Stimulated activated effector memory CD8-positive, alpha-beta T cell treated with anti-CD3 and anti-CD28 coated beads, Interleukin-12 subunit alpha, Interleukin-12 subunit beta, amount 100 ng/mL, for 72 hours (primary cell): ENCODE measurements at regions not wholly inside any gene's neighbourhood (a gene's known extent, or its start where the extent isn't known, plus 50 kb on each side); places are given as distances from the start of the nearest gene placed in this dataset.
A peak's percentile ranks its signal among the peaks of the same experiment; 100 is the strongest.
"Not testable (repeated sequence)": the region's sequence is repeated elsewhere in the genome, so short reads cannot be mapped to it uniquely, and the experiment has no call there.

Experiments
- ATAC-seq: fragments of 150-1000 bp; cut with Tn5 transposase; 2 replicates; pipeline ENCODE4 v1.10.0; 2021
- DNase-seq, 2 donors: peaks; one replicate each; pipeline ENCODE4 v3.0.0; 2021 to 2022; ENCODE audit warnings: low spot score in 2 of 2
- H3K27ac Mint-ChIP-seq: one replicate; pipeline ENCODE4 v1.8.0; 2022; ENCODE audit warnings: mild to moderate bottlenecking, mixed read lengths
- H3K36me3 Mint-ChIP-seq: one replicate; pipeline ENCODE4 v1.8.0; 2022; ENCODE audit warnings: mild to moderate bottlenecking, mixed read lengths
- H3K4me1 Mint-ChIP-seq: one replicate; pipeline ENCODE4 v1.8.0; 2022; ENCODE audit warnings: mixed read lengths
- H3K4me3 Mint-ChIP-seq: one replicate; pipeline ENCODE4 v1.8.0; 2022; ENCODE audit warnings: mild to moderate bottlenecking, mixed read lengths
- H3K9me3 Mint-ChIP-seq: one replicate; pipeline ENCODE4 v1.8.0; 2022; ENCODE audit warnings: mixed read lengths

DNA sequence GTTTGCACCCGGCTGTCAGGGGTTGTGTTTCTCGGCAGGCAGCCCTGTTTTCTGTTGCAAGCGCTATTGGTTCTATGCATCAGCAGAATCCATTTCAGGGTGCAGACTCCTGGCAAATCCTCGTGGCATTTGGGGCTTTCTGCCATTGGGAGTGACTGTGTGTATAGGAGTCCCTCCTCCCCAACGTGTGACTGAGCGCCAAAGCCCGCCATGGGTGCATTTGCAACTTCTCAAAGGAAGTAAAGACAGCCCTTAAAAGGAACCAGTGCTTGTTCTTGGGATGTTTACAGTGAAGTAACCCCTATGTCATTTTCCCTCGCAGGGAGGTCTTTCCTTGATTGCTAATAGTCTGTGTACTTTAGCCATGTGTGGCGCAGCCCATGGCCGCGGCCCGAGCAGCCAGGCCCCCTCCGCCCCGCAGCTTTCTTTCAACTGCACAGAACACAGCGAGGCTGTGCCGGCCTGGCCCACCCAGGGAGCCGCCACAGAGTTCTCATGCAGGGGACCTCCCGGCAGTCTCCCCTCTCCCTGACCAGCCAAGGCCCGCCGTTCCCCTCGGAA, 175.6 kb downstream of the HSD17B3 start:
- Mint-ChIP-seq H3K36me3 (no peaks in the 10 kb centered on the region), H3K4me1 (peaks cover 9% of the 10 kb centered on the region), H3K27ac (no peak overlapping the region), H3K9me3 (no peaks in the 10 kb centered on the region), H3K4me3 (no peak overlapping the region)
- DNase-seq, result no peak
- no peak for ATAC-seq

DNA sequence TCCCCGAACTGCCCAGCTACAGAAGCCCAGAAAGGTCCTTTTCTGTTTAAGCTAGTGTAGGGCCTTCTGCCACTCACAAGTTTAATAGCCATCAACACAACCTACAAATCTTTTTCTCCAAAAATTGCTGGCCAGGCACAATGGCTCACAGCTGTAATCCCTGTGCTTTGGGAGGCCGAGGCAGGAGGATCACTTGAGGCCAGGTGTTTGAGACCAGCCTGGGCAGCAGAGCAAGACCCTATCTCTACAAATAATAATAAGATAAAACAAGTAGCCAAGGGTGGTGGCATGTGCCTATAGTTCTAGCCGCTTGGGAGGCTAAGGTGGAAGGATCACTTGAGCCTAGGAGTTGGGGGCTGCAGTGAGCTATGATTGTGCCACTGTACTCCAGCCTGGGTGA, 176.4 kb downstream of the HSD17B3 start:
- no peaks in the 10 kb centered on the region for H3K36me3 Mint-ChIP-seq
- DNase-seq (no peak), ATAC-seq (no peak)
- H3K9me3 Mint-ChIP-seq, result no peaks in the 10 kb centered on the region
- no peak overlapping the region for H3K27ac Mint-ChIP-seq
- peaks cover 16% of the 10 kb centered on the region for H3K4me1 Mint-ChIP-seq
- H3K4me3 Mint-ChIP-seq, result no peak overlapping the region

DNA sequence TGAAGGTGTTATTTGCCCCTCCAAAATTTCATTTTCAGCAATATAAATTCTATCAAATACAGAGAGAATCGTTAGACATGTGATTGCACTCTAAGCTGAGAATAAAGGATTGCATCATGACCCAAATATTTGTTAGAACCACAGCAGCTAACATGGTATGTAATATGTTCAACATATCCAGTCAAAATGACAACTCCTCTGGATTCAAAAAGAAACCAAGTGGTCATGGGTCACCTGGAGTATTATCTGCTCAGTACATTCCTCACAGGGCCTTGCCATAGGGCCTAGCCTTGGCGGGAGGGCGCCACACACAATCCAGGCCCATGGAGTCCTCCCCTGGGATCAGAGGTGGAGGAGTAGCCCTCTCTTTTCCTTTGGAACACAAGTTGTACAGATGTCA, 179.2 kb downstream of the HSD17B3 start:
- no peaks in the 10 kb centered on the region for H3K9me3 Mint-ChIP-seq
- H3K27ac Mint-ChIP-seq, result no peak overlapping the region
- no peak overlapping the region for H3K4me3 Mint-ChIP-seq
- DNase-seq (no peak), ATAC-seq (no peak)
- peaks cover 31% of the 10 kb centered on the region for H3K4me1 Mint-ChIP-seq
- H3K36me3 Mint-ChIP-seq, result no peaks in the 10 kb centered on the region

DNA sequence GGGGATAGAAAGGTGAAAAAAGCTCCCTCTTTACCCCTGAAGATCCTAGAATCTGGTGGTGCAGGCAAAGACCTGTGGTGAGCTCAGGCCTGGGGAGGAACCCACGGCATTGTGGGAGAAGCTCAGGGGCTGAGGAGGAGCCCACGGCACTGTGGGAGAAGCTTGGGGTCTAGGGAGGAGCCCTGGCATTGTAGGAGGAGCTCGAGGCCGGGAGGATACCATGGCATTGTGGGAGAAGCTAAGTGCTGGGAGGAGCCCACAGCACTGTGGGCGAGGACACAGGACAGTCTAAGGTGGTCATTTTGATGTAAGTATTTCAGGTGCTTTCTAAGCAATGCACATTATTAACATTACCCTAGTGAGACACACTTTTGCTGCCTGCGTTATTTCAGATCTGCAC, 179.7 kb downstream of the HSD17B3 start:
- no peak overlapping the region for H3K4me3 Mint-ChIP-seq
- no peaks in the 10 kb centered on the region for H3K9me3 Mint-ChIP-seq
- no peak for ATAC-seq
- no peak for DNase-seq
- H3K27ac Mint-ChIP-seq, result no peak overlapping the region
- peaks cover 36% of the 10 kb centered on the region for H3K4me1 Mint-ChIP-seq
- no peaks in the 10 kb centered on the region for H3K36me3 Mint-ChIP-seq

DNA sequence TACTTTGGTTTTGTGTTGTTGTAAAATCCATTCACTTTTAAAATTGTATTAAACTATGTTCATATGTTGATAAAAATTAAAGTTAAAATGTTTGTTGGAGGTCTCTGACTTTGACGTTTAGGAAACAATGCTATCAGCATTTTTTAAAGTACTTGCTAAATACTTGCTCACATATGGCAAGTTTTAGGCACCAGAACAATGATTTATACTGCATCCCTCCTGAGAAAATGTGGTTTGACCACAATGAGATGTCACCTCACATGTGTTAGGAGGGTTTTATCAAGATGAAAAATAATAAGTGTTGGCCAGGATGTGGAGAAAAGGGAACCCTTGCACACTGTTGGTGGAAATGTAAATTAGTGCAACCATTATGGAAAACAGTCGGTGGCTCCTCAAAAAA, 180.8 kb downstream of the HSD17B3 start:
- Mint-ChIP-seq H3K36me3 (no peaks in the 10 kb centered on the region), H3K27ac (no peak overlapping the region), H3K9me3 (no peaks in the 10 kb centered on the region), H3K4me3 (no peak overlapping the region), H3K4me1 (peaks cover 39% of the 10 kb centered on the region)
- DNase-seq, result no peak
- peak; percentile 56 for ATAC-seq

DNA sequence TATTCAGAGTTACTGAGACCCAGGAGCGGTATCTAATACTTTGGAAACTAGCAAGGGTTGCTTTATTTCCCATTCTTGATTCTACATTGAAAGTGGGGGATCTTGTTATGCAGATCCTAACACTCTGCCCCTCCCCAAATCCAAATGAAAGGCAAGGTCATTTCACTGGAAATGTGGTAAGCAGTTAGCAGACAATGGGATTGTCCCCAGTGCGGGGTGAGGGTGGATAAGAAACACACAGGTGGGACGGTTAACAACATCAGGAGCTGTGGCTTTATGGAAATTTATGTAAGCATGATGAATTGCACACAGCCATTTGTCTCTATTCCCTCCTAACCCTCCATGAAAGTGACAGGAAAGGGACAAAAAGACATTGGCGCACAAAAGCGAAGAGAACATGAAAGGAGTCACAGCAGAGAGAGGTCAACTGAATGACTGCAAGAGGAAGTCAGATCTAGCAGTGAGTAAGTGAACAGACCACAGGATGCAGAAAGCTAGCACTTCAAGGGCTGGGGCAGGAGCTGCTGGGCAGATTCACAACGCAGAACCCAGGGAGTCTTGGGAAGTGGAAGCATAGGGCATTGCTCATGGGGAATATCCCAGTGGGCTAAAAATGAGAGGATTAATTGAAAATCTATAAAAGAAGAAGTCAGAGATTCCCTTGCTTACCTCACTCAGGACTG, 184.4 kb downstream of the HSD17B3 start:
- Mint-ChIP-seq H3K4me3 (no peak overlapping the region), H3K4me1 (peaks cover 39% of the 10 kb centered on the region), H3K36me3 (no peaks in the 10 kb centered on the region), H3K9me3 (no peaks in the 10 kb centered on the region), H3K27ac (no peak overlapping the region)
- DNase-seq (no peak), ATAC-seq (peak; percentile 95)

DNA sequence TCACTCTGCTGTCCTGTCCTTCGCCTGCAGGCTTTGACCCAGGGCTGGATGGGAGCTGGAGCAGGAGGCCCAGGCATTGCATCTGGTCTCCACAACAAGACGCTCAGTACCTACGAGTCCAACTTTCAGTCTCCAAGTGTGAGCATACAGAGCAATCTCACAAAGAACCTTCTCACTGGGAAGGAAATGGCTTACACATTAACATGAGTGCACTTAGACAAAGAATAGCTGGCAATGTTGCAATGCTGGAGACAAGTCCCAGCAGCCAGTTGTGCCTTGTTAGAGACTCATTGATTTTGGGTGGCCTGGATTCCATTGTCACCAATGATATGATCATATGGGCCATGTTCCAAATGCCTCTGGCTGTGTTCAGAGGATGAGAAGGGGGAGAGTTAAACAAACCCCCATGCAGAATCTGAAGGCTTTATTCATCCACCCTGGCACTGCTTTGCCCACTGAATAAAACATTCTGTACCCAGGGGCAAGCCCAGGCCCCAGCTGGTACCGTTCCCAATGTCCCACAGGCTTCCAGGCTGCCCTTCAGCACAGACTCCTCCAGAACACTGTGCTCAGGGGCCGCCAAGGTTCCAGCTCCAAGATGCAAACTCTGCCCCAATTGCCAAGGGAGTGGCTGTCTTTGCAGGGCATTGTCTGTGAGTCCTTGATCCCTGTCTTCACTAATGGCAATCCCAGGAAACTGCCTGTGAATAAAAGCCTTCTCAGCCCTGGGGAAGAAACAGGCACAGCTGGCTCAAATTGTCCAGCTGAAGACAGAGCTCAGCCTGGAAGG, 185.5 kb downstream of the HSD17B3 start:
- Mint-ChIP-seq H3K36me3 (no peaks in the 10 kb centered on the region), H3K4me3 (no peak overlapping the region), H3K4me1 (peaks cover 31% of the 10 kb centered on the region), H3K9me3 (no peaks in the 10 kb centered on the region), H3K27ac (no peak overlapping the region)
- DNase-seq, result no peak
- no peak for ATAC-seq

DNA sequence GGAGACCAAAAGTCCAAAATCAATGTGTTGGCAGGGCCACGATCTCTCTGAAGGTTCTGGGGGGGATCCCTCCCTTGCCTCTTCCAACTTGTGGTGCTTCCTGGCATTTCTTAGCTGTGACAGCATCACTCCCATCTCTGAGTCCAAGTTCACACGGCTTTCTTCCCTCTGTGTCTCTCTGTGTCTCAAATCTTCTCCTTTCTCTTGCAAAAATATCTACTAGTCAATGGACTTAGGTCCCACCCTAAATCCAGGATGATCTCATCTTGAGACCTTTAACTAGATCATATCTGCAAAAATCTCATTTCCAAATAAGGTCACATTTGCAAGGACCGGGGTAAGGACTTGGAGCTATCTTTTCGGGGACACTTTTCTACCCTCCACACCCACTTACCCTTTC, 186.1 kb downstream of the HSD17B3 start:
- no peak overlapping the region for H3K4me3 Mint-ChIP-seq
- ATAC-seq, result no peak

DNA sequence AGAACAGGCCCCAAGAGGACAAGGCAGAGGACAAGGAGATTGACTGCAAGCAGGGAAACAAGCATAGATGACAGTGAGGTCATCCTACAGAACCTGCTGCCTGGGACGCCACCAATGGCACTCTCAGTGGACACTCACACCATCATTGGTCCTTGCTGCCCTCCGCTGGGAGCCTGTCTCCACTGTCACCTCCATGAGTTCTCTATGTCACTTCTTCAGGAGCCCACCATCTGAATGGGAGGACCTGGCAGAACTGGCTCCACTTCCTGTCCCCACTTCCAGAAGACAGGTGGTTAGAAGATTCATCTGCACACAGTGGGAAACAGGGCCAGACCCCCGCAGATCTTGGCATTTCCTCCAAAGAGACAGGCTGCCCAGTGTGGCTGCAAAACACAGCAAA, 188.9 kb downstream of the HSD17B3 start:
- H3K4me3 Mint-ChIP-seq, result no peak overlapping the region
- no peak overlapping the region for H3K27ac Mint-ChIP-seq
- peaks cover 17% of the 10 kb centered on the region for H3K4me1 Mint-ChIP-seq
- ATAC-seq (no peak), DNase-seq (no peak)
- H3K9me3 Mint-ChIP-seq, result no peaks in the 10 kb centered on the region
- H3K36me3 Mint-ChIP-seq, result no peaks in the 10 kb centered on the region

More for the DNA sequence above, 186.1 kb downstream of the HSD17B3 start:
- no peak for DNase-seq
- Mint-ChIP-seq H3K36me3 (no peaks in the 10 kb centered on the region), H3K27ac (no peak overlapping the region), H3K4me1 (peaks cover 25% of the 10 kb centered on the region), H3K9me3 (no peaks in the 10 kb centered on the region)

DNA sequence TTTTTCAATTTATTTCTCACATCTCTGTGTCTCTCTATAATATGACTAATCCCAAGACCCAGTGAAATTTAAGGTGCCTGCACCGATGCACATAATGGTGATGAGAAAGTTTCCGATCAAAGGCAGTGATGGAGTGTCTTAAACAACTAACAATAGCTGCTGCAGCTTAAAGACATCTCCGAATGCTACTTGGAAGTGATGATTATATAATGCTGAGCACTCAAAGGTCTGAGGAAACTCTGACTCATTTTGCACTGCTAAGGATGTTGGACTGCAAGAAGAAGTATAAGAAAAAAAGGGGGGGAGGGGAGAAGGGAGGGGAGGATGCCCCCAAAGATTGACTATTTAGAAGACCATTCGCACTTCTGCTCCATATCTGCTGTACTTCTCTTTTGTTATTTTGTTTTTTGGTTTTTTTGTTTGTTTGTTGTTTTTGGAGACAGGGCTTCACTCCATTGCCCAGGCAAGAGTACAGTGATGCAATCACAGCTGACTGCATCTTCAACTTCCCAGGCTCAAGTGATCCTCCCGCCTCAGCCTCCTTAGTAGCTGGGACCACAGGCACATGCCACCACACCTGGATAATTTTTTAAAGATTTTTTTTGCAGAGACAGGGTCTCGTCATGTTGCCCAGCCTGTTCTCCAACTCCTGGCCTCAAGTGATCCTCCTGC, 192.2 kb downstream of the HSD17B3 start:
- DNase-seq (no peak), ATAC-seq (peak; percentile 42)
- peaks cover 9% of the 10 kb centered on the region for H3K9me3 Mint-ChIP-seq
- H3K4me1 Mint-ChIP-seq, result peaks cover 6% of the 10 kb centered on the region
- H3K27ac Mint-ChIP-seq, result no peak overlapping the region
- H3K36me3 Mint-ChIP-seq, result no peaks in the 10 kb centered on the region
- no peak overlapping the region for H3K4me3 Mint-ChIP-seq

DNA sequence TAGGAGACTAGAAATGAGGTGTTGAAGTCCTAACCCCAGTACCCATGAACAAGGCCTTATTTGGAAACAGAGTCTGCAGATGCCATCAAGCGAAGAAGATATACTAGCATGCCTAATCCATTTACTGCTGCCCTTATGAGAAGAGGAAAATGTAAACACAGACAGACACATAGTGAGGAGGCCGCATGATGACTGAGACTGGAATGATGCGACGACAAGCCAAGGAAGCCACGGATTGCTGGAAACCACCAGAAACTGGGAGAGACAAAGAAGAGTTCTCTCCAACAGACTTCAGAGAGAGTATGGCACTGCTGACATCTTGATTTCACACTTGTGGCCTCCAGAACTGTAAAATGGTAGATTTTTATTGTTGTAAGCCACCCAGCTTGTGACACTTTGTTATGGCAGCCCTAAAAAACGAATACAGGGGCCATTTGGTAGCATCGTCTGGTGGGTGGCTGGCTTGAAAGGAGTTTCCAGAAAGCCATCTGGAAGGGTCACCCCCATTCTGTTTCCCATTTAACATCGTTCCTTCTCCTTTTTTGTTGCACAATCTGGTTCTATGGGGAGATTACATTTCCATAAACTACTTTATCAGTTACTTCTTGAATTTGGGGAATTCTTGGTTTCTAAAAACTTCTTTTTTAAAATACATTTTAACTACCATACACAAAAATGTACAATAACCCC, 193.1 kb downstream of the HSD17B3 start:
- DNase-seq (no peak), ATAC-seq (no peak)
- H3K4me1 Mint-ChIP-seq, result peaks cover 6% of the 10 kb centered on the region
- no peaks in the 10 kb centered on the region for H3K36me3 Mint-ChIP-seq
- peaks cover 17% of the 10 kb centered on the region for H3K9me3 Mint-ChIP-seq
- no peak overlapping the region for H3K27ac Mint-ChIP-seq
- H3K4me3 Mint-ChIP-seq, result no peak overlapping the region

DNA sequence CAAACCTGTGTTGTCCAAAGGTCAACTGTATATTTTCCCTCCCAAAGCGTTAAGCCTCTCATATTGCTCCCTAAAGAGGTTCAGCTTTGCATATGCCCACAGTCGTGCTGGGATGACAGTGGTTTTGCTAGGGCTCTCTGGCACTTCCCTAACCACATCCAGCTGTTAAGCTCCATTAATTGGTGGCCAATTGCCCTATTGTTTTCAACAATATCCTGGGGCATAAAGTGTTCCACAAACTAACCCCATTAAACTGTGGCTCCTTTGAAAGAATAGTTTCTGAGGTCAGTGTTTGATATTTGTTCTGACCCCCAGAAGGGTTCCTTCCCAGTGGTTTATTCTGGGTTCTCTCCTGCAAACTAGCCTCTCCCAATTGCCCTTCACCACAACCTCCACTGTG, 194.5 kb downstream of the HSD17B3 start:
- Mint-ChIP-seq H3K36me3 (no peaks in the 10 kb centered on the region), H3K4me1 (peaks cover 6% of the 10 kb centered on the region), H3K9me3 (peaks cover 17% of the 10 kb centered on the region), H3K4me3 (no peak overlapping the region), H3K27ac (no peak overlapping the region)
- no peak for ATAC-seq
- no peak for DNase-seq

DNA sequence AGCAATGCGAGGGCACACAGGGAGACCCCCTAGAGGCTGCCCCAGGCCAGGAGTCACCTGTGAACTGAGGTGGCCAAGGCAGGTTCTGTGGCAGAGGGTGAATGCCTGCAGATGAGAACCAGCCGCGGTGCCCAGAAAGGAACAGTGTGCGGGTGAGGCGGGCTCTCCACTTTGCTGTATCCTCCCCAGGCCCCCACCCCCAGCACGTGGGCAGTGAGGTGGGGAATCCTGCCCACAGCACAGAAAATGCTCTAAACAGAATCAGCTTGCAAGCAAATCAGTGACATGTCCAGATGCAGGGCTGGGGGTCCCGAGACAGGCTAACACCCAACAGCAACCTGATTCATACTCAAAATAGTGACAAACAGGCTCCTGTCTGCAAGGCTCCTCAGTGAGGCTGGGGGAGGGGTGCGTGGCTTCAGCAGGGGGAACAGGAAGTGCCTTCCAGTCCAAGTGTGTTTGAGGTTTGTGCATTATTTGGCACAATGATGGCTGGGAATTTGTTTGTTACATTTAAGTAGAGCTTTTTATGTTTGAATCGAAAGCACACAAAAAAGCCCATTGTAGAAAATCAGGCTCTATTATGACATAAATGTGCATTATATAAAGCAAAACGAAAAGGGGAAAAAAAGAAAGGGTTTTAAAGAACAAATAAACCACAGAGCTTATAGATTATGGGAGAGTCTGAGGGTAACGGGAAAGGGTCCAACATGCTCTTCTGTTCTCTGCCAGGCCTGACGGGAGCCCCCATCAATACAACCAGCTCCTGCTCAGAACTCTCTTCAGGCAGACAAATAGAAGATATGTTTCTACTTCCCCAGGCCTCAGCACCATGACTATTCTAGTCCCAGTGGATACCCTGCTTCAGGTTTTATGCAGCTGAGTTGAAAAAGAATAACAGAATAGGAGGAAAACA, 201.3 kb downstream of the HSD17B3 start:
- Mint-ChIP-seq H3K27ac (no peak overlapping the region), H3K9me3 (peaks cover 19% of the 10 kb centered on the region), H3K4me1 (peaks cover 8% of the 10 kb centered on the region), H3K36me3 (no peaks in the 10 kb centered on the region), H3K4me3 (no peak overlapping the region)
- DNase-seq, result no peak
- ATAC-seq, result no peak

DNA sequence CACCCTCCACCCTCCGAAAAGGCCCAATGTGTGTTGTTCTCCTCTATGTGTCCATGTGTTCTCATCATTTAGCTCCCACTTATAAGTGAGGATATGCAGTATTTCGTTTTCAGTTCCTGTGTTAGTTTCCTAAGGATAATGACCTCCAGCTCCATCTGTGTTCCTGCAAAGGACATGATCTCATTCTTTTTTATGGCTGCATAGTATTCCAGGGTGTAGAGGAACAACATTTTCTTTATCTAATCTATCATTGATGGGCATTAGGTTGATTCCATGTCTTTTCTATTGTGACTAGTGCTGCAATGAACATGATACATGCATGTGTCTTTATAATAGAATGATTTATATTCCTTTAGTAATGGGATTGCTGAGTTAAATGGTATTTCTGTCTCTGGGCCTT, 211.3 kb downstream of the HSD17B3 start:
- not testable (repeated sequence) for H3K27ac Mint-ChIP-seq, H3K9me3 Mint-ChIP-seq, ATAC-seq, H3K4me1 Mint-ChIP-seq, H3K36me3 Mint-ChIP-seq, H3K4me3 Mint-ChIP-seq, DNase-seq
